ENCODE measurements at regions not wholly inside any gene's neighbourhood (a gene's known extent, or its start where the extent isn't known, plus 50 kb on each side); places are given as distances from the start of the nearest gene placed in this dataset.
"Not testable (repeated sequence)": the region's sequence is repeated elsewhere in the genome, so short reads cannot be mapped to it uniquely, and the experiment has no call there.

DNA sequence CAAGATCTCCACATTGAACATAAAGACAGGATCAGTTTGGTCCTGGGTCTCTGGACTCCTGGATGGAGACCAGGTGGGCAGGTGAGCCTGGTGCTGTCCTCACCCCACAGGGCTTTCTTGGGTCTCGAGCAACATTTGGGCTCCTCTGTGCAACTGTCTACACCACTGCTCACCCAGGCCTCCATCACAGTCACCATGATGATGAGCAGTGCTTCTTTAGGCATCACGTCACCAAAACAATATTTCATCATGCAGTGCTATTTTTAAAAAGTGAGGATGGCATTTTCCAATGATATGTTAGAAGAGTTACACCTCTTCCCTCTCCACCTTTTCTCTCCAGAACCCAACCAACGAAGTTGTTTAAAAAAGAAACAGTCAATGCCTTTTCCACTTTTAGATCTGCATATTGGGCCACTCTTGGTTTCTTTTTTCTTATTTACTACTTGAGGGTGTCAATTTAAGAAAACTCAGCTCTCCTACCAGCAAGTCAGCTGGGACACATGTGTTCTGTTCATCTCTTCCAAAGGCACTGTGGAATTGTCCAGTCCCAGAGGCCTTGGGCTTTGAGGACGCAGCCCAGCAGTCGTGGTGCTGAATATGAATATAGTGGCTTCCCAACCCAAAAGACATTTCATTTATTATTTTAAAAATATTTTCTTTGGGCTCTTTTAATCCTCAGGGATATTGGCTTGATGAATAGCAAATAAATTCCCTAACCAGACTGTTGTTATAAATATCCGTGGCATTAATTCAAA, 405.7 kb downstream of the KCNRG start:
- Mint-ChIP-seq H3K27ac (no peak overlapping the region), H3K27me3 (ENCODE audit: low read depth) (no peaks in the 10 kb centered on the region), H3K36me3 (ENCODE audit: low read depth) (no peaks in the 10 kb centered on the region), H3K4me1 (ENCODE audit: low read depth) (no peaks in the 10 kb centered on the region), H3K9me3 (no peaks in the 10 kb centered on the region), H3K4me3 (no peak overlapping the region)
- DNase-seq = no peak
- CTCF ChIA-PET = no interaction called here
- intact Hi-C loops (cut with micrococcal nuclease) = no loop called here

DNA sequence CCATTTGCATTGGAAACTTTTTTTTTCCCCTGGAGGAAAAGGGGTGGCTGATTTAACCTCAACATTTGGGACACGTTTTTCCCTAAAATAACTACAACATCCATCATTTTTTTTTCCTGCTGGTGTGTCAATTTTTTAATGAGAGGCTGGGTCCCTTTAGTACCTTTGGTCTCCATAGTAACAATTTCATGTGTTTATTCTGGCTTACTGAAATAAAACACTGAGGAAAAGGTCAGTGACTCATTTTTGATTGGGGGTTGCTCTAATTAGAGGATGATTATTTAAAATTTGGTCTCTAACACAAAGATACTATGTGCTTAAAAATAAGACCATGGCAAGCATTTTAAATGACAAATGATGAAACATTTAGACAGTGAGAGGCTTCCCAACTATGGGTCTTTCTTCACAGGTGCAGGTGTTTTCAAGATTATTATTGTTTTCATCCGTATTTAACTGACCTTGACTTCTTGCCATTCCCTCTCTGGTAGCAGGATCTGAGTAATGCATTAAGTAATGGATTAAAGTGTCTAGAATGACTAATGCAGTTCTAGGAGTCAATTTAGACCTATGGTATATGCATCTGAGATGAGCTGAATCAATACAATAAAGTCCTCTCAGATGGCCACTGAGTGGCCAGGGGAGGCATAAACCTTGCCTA, 406.4 kb downstream of the KCNRG start:
- CTCF ChIA-PET = no interaction called here
- no peak overlapping the region for H3K27ac Mint-ChIP-seq
- no peaks in the 10 kb centered on the region for H3K36me3 Mint-ChIP-seq (ENCODE audit: low read depth)
- H3K9me3 Mint-ChIP-seq = no peaks in the 10 kb centered on the region
- H3K4me1 Mint-ChIP-seq (ENCODE audit: low read depth) = no peaks in the 10 kb centered on the region
- H3K4me3 Mint-ChIP-seq = no peak overlapping the region
- intact Hi-C loops (cut with micrococcal nuclease) = no loop called here
- no peak for DNase-seq
- no peaks in the 10 kb centered on the region for H3K27me3 Mint-ChIP-seq (ENCODE audit: low read depth)

DNA sequence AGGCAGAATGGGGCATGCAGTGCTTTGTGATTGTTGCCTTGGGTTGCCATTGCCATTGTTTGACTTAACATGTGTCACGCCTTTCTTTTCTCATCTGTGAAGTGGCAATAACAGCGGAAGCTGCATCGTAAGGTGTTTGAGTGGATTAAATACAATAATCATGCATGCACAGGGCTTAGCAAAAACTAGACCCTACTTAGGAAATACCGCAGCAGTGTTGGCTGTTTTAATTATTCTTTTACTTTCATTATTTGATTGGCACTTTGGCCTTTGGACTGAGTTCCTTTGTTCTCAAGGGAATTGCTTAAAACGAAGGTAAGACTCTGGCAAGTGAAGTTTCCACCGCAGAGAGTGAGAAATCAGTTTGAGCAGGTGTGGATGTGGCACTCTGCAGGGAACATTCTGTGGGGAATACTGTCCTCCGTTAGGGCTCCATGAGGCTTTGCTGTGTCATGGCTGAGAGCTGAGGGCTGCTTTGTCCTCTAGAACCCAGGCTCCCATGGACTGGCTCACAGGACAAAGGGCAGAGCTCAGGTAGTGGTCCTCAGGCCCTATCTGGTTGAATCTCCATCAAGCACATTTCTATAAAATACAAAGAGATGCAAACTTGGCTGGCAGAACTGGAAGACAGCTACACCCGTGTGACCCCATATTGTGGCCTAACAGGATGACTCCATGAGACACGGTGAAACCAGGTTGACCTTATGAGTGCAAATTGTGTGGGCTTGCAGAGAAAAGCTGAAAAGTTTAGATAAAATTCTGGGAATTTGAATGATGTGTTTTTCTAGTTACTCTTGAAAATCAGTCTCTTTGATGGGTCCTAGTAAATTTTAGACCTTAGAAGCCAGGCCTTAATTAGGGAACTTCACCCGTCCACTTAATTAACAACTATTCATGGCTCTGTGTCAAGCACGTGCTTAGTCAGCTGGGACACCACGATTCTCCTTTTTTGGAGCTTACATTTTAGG, 407.2 kb downstream of the KCNRG start:
- Mint-ChIP-seq H3K36me3 (ENCODE audit: low read depth) (no peaks in the 10 kb centered on the region), H3K27me3 (ENCODE audit: low read depth) (no peaks in the 10 kb centered on the region), H3K4me3 (no peak overlapping the region)

GRCh38 chr13:50424993-50425392, 409.7 kb downstream of the KCNRG start:
- Mint-ChIP-seq H3K27me3 (ENCODE audit: low read depth) (no peaks in the 10 kb centered on the region), H3K4me1 (ENCODE audit: low read depth) (peaks cover 23% of the 10 kb centered on the region), H3K36me3 (ENCODE audit: low read depth) (no peaks in the 10 kb centered on the region), H3K4me3 (no peak overlapping the region), H3K9me3 (no peaks in the 10 kb centered on the region), H3K27ac (no peak overlapping the region)
- DNase-seq = no peak
- CTCF ChIA-PET = no interaction called here
- intact Hi-C loops (cut with micrococcal nuclease) = loop anchor here (5.0 kb wide), 3 partner anchors 258 to 487 kb away; no protein-coding TSS in a partner anchor

More for the DNA sequence above, 407.2 kb downstream of the KCNRG start:
- CTCF ChIA-PET = interaction anchor here (1.0 kb wide), 1 partner anchor 647 kb away, joined by 3 read pairs; no protein-coding TSS in a partner anchor
- Mint-ChIP-seq H3K27ac (no peak overlapping the region), H3K4me1 (ENCODE audit: low read depth) (peaks cover 5% of the 10 kb centered on the region), H3K9me3 (no peaks in the 10 kb centered on the region)
- intact Hi-C loops (cut with micrococcal nuclease) = no loop called here
- no peak for DNase-seq

DNA sequence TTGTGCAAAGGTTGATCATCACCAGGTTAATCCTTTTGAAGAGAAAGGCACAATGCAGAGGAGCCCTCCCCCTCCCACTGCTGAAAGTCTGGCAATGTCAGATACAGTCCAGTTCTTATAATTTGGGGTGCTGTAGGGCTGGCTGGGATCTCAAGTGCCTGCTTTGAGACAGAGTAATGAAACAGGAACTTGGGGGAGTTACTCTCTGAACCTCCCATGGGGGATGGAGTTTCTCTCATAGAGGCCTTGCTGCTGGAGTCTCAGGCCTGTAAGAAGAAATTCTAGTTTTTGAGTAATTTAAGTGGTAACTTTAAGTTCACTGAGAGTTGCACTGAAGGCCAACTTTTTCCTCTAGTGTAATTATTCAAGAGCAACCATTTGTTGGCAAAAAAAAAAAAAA, 410.5 kb downstream of the KCNRG start:
- peaks cover 23% of the 10 kb centered on the region for H3K4me1 Mint-ChIP-seq (ENCODE audit: low read depth)
- no peaks in the 10 kb centered on the region for H3K9me3 Mint-ChIP-seq
- no peak overlapping the region for H3K27ac Mint-ChIP-seq
- H3K27me3 Mint-ChIP-seq (ENCODE audit: low read depth) = no peaks in the 10 kb centered on the region
- H3K36me3 Mint-ChIP-seq (ENCODE audit: low read depth) = no peaks in the 10 kb centered on the region
- no peak for DNase-seq
- CTCF ChIA-PET = no interaction called here
- H3K4me3 Mint-ChIP-seq = no peak overlapping the region
- intact Hi-C loops (cut with micrococcal nuclease) = loop anchor here (5.0 kb wide), 3 partner anchors 258 to 487 kb away; no protein-coding TSS in a partner anchor

GRCh38 chr13:50426927-50427326, 411.7 kb downstream of the KCNRG start:
- no peak for DNase-seq
- intact Hi-C loops (cut with micrococcal nuclease) = loop anchor here (5.0 kb wide), 3 partner anchors 260 to 485 kb away; no protein-coding TSS in a partner anchor
- peaks cover 23% of the 10 kb centered on the region for H3K4me1 Mint-ChIP-seq (ENCODE audit: low read depth)
- H3K36me3 Mint-ChIP-seq (ENCODE audit: low read depth) = no peaks in the 10 kb centered on the region
- no peaks in the 10 kb centered on the region for H3K9me3 Mint-ChIP-seq
- CTCF ChIA-PET = interaction anchor here (0.6 kb wide), 1 partner anchor 27 kb away, joined by 4 read pairs; no protein-coding TSS in a partner anchor
- H3K27me3 Mint-ChIP-seq (ENCODE audit: low read depth) = no peaks in the 10 kb centered on the region
- H3K4me3 Mint-ChIP-seq = no peak overlapping the region
- no peak overlapping the region for H3K27ac Mint-ChIP-seq

GRCh38 chr13:50427511-50427910, 412.3 kb downstream of the KCNRG start:
- H3K4me1 Mint-ChIP-seq (ENCODE audit: low read depth) = peaks cover 23% of the 10 kb centered on the region
- CTCF ChIA-PET = interaction anchor here (0.6 kb wide), 1 partner anchor 27 kb away, joined by 4 read pairs; no protein-coding TSS in a partner anchor
- H3K4me3 Mint-ChIP-seq; H3K27me3 Mint-ChIP-seq (ENCODE audit: low read depth); H3K36me3 Mint-ChIP-seq (ENCODE audit: low read depth); DNase-seq; H3K27ac Mint-ChIP-seq; H3K9me3 Mint-ChIP-seq: not testable (repeated sequence)
- intact Hi-C loops (cut with micrococcal nuclease) = loop anchor here (5.0 kb wide), 3 partner anchors 260 to 485 kb away; no protein-coding TSS in a partner anchor

DNA sequence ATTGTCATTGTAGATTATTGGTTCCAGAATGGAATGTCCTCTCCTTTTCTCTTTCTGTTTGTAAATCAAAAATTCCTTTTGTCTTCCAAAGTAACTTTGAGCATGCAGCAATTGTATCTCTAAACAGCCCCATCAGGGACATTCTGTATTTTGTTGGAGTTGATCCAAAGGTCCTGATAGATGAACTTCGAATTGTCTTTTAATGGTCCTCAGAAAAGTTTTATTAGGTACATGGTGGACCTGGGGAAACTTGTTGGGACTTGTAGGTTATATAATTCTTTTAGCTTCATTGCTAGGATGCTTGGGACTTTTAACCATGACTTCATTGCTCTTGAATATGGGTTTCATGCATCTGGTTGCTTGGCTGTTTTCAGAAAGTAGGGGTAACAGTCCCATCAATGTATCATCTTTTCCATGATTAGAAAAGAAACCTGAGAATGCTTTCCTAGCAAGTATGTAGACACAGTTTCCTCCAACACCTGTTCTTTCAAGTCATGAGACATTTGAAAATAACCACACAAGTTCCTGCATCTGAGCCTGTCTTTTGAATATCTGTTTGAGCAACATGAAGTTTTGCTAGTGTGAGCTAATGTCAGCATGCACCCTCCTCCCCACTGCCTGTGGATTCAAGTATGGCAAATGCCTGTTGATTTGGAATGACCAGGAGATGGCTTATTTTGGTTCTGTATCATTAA, 413.1 kb downstream of the KCNRG start:
- H3K27ac Mint-ChIP-seq = peak overlapping the region; percentile 74
- H3K27me3 Mint-ChIP-seq (ENCODE audit: low read depth) = peaks cover under 1% of the 10 kb centered on the region
- H3K9me3 Mint-ChIP-seq = no peaks in the 10 kb centered on the region
- intact Hi-C loops (cut with micrococcal nuclease) = loop anchor here (1.0 to 5.0 kb wide), 6 partner anchors 62 to 484 kb away; no protein-coding TSS in a partner anchor
- CTCF ChIA-PET = no interaction called here
- no peaks in the 10 kb centered on the region for H3K36me3 Mint-ChIP-seq (ENCODE audit: low read depth)
- DNase-seq = peak; percentile 23
- peaks cover 23% of the 10 kb centered on the region for H3K4me1 Mint-ChIP-seq (ENCODE audit: low read depth)
- H3K4me3 Mint-ChIP-seq = no peak overlapping the region

DNA sequence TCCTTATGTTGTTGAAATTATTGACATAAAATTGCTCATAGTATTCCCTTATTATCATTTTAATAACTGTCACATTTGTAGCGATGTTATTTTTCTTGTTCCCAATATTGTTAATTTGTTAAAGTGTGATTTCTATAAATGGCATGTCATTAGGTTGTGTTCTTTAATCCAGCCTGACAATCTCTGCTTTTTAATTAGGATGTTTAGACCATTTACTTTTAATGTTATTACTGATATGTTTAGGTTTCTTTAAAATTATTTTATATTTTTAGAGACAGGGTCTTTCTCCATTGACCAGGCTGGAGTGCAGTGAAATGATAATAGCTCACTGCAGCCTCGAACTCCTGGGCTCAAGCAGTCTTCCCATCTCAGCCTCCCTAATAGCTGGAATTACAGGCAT, 408.5 kb downstream of the DLEU7 start:
- peaks cover 2% of the 10 kb centered on the region for H3K27me3 Mint-ChIP-seq (ENCODE audit: low read depth)
- DNase-seq = no peak
- no peak overlapping the region for H3K4me3 Mint-ChIP-seq
- no peaks in the 10 kb centered on the region for H3K36me3 Mint-ChIP-seq (ENCODE audit: low read depth)
- H3K4me1 Mint-ChIP-seq (ENCODE audit: low read depth) = no peaks in the 10 kb centered on the region
- CTCF ChIA-PET = no interaction called here
- H3K27ac Mint-ChIP-seq = no peak overlapping the region
- H3K9me3 Mint-ChIP-seq = no peaks in the 10 kb centered on the region
- intact Hi-C loops (cut with micrococcal nuclease) = no loop called here

DNA sequence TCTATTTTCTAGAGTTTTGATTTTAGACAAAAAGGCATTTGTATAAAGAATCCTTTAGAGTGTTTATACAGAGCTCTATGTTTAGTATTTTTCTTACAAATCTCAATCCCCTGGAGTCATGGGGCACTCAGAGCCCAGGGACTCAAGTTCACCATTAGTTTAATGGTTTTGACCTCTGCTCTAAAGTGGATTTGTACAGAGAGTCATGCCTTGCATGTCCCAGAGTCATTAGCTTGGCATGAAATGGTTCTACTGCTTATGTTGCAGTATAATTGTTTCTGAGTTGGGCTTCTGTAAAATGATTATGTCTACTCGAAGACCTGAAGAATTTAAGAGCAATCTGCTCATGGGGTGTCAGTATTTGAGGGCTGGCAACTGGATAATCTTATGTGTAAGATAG, 406.2 kb downstream of the DLEU7 start:
- intact Hi-C loops (cut with micrococcal nuclease) = no loop called here
- no peak overlapping the region for H3K27ac Mint-ChIP-seq
- H3K4me1 Mint-ChIP-seq (ENCODE audit: low read depth) = no peaks in the 10 kb centered on the region
- no peaks in the 10 kb centered on the region for H3K9me3 Mint-ChIP-seq
- H3K27me3 Mint-ChIP-seq (ENCODE audit: low read depth) = peaks cover 3% of the 10 kb centered on the region
- H3K36me3 Mint-ChIP-seq (ENCODE audit: low read depth) = no peaks in the 10 kb centered on the region
- CTCF ChIA-PET = no interaction called here
- no peak for DNase-seq
- H3K4me3 Mint-ChIP-seq = no peak overlapping the region

- peaks cover 3% of the 10 kb centered on the region for H3K27me3 Mint-ChIP-seq (ENCODE audit: low read depth)
- intact Hi-C loops (cut with micrococcal nuclease) = no loop called here
- no peak overlapping the region for H3K4me3 Mint-ChIP-seq
- CTCF ChIA-PET = no interaction called here
- H3K4me1 Mint-ChIP-seq (ENCODE audit: low read depth) = peaks cover 4% of the 10 kb centered on the region
- no peaks in the 10 kb centered on the region for H3K36me3 Mint-ChIP-seq (ENCODE audit: low read depth)
- no peak overlapping the region for H3K27ac Mint-ChIP-seq
- H3K9me3 Mint-ChIP-seq = no peaks in the 10 kb centered on the region
- no peak for DNase-seq
Observed at GRCh38 chr13:50438351-50438750, 405.1 kb downstream of the DLEU7 start.

DNA sequence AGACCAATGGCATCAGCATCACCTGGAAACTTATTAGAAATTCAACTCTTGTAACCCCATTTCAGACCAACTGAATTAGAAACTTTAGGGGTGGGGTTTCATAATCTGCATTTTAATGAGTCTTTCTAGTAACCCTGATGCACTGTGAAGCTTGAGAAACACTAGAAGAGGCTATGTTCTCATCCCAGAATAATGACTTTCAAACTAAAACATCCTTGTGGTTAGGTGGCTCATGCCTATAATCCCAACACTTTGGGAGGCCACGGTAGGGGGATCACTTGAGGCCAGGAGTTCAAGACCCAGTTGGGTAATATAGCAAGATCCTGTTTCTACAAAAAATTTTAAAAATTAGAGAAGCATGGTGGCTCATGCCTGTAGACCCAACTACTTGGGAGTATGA, 402.4 kb downstream of the DLEU7 start:
- Mint-ChIP-seq H3K27ac (no peak overlapping the region), H3K27me3 (ENCODE audit: low read depth) (peaks cover 8% of the 10 kb centered on the region), H3K9me3 (no peaks in the 10 kb centered on the region), H3K4me3 (no peak overlapping the region), H3K36me3 (ENCODE audit: low read depth) (no peaks in the 10 kb centered on the region), H3K4me1 (ENCODE audit: low read depth) (peaks cover 4% of the 10 kb centered on the region)
- CTCF ChIA-PET = no interaction called here
- intact Hi-C loops (cut with micrococcal nuclease) = no loop called here
- no peak for DNase-seq
